Activated CD4-positive, alpha-beta T cell treated with anti-CD3 and anti-CD28 coated beads, Interleukin-2, amount 10 ng/mL, durations not matched to agents 7 days and 5 days (primary cell): ENCODE measurements at regions not wholly inside any gene's neighbourhood (a gene's known extent, or its start where the extent isn't known, plus 50 kb on each side); places are given as distances from the start of the nearest gene placed in this dataset.

ENCODE experiments used
- CTCF ChIA-PET: fragments of 350-600 bp; sonication (Branson Sonifier 250); formaldehyde crosslinking; loops from one replicate; lab custom pipeline; 2021; ENCODE audit warnings: antibody characterized with exemption; lab: Charles Lee
- POLR2A ChIA-PET: fragments of 350-600 bp; sonication (Branson Sonifier 250); formaldehyde crosslinking; loops from one replicate; lab custom pipeline; 2021; ENCODE audit warnings: antibody characterized with exemption; lab: Charles Lee
- DNase-seq: peaks from one replicate; pipeline ENCODE4 v3.0.0-alpha.2; 2020
- H3K27ac Mint-ChIP-seq: one replicate; pipeline ENCODE4 v1.8.0; 2021; ENCODE audit warnings: mild to moderate bottlenecking, moderate library complexity, mixed read lengths
- H3K27me3 Mint-ChIP-seq: one replicate; pipeline ENCODE4 v1.8.0; 2021; ENCODE audit warnings: mixed read lengths
- H3K36me3 Mint-ChIP-seq: one replicate; pipeline ENCODE4 v1.8.0; 2021; ENCODE audit warnings: low read depth, mixed read lengths
- H3K4me1 Mint-ChIP-seq: one replicate; pipeline ENCODE4 v1.8.0; 2021; ENCODE audit warnings: mixed read lengths
- H3K4me3 Mint-ChIP-seq: one replicate; pipeline ENCODE4 v1.8.0; 2021; ENCODE audit warnings: mild to moderate bottlenecking, moderate library complexity, mixed read lengths
- H3K9me3 Mint-ChIP-seq: one replicate; pipeline ENCODE4 v1.8.0; 2021; ENCODE audit warnings: mixed read lengths

DNA sequence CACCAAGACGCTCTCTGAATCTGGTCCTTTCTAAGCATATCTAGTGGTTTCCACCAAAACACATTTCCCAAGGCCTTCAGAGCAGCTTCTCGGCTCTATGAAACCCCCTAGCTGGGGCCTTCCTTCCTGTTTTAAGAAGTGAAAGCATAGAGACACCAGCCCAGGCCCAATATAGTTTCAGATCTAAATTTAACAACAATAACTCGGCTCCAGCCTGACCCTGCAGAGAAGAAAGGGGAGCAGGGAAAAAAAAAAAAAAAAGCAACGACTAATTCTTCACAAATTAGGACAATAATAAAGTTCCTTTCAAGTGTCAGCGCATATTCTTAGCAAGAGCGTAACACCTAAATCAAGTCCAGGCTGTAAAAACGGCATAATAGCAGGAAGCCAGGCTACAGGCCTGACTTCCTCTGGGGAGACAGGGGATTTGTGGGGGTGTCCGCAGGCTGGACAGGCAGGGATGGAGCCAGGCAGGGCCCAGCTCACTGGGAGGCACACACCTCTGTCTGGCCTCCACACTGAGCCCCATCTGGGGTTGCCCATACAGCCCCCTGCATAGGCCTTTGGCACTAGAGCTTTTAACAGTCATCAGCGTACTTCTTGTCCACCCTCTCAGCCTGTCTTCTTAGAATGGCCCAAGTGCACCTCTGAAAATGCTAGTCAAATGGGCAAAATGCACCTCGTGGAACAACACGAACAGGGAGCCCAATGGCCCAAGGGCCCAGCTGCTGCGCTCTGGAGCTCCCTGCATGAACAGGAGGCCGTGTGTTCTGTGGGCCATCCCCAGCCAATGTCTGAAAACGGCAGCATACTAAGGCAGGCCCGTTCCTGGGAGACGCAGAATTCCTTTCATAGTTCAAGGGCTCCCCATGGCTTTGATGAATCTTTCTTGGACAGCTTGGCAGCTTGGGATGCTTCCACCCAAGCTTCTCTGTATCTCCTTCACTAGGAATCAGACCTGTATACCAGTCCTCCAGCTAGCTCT, 772.9 kb downstream of the MED13L start:
- no peak overlapping the region for H3K4me3 Mint-ChIP-seq
- DNase-seq: no peak
- peaks cover 11% of the 10 kb centered on the region for H3K9me3 Mint-ChIP-seq
- no peaks in the 10 kb centered on the region for H3K27me3 Mint-ChIP-seq
- ChIA-PET CTCF (no interaction called here), POLR2A (no interaction called here)
- H3K4me1 Mint-ChIP-seq: peaks cover 7% of the 10 kb centered on the region
- no peaks in the 10 kb centered on the region for H3K36me3 Mint-ChIP-seq
- H3K27ac Mint-ChIP-seq: no peak overlapping the region

DNA sequence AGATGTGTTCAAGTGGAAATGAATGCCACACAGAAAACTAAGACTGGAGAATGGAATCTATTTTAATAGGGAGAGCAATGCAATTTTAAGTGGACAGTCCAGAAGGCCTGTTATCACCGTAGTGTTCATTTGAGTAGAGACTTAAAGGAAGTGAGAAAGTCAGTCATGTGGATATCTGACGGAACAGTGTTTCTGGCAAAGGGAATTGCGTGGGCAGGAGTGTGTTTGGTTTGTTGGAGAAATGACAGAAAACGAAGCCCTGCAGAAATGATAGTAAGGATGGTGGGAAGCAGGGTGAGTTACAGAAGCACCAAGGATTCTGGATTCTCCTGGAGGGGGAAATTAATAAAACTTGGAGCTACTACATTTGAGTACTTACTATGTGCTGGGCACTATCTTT, 776.6 kb downstream of the MED13L start:
- no peaks in the 10 kb centered on the region for H3K36me3 Mint-ChIP-seq
- no peak overlapping the region for H3K27ac Mint-ChIP-seq
- peaks cover 11% of the 10 kb centered on the region for H3K9me3 Mint-ChIP-seq
- DNase-seq: no peak
- ChIA-PET CTCF (no interaction called here), POLR2A (no interaction called here)
- no peaks in the 10 kb centered on the region for H3K27me3 Mint-ChIP-seq
- peaks cover 7% of the 10 kb centered on the region for H3K4me1 Mint-ChIP-seq
- H3K4me3 Mint-ChIP-seq: no peak overlapping the region

DNA sequence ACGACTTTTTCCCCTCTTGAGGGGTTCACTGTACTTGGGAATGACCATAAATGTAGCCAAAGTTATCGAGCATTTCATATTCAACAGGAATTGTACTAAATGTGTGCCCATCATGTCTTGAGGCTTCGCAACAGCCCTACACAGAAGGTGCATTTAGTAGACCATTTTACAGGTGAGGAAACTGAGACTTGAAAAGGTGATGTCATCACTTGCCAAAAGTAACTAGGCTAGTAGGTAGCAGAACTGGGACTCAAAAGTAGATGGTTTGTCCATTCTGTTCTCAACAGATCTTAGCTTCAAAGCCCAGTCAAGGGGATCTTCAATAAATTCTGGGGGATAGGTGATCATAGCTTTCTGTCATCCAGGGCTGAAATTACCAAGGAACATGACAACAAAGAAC, 782.2 kb downstream of the MED13L start:
- no peak for DNase-seq
- Mint-ChIP-seq H3K4me3 (no peak overlapping the region), H3K27ac (no peak overlapping the region), H3K27me3 (no peaks in the 10 kb centered on the region), H3K9me3 (peaks cover 5% of the 10 kb centered on the region), H3K4me1 (no peaks in the 10 kb centered on the region), H3K36me3 (no peaks in the 10 kb centered on the region)
- ChIA-PET POLR2A (no interaction called here), CTCF (no interaction called here)

DNA sequence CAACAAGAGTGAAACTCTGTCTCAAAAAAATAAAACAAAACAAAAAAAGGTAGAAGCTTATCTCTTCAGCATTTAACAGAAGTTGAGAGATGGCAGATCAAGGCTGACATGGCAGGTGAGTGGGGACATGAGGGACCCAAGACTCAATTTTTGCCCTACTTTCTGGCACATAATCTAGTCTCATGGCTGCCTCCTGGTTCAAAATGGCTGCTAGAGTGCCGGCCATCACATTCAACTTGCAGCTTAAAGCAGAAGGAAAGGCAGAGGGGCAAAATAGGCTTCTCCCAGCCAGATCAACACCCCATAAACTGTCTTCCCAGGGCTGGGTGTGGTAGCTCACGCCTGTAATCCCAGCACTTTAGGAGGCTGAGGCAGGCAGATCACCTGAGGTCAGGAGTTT, 784.9 kb downstream of the MED13L start:
- H3K9me3 Mint-ChIP-seq: peaks cover 5% of the 10 kb centered on the region
- ChIA-PET POLR2A (no interaction called here), CTCF (interaction anchor here (0.9 kb wide), 1 partner anchor 55 kb away, joined by 3 read pairs; no protein-coding TSS in a partner anchor)
- no peaks in the 10 kb centered on the region for H3K36me3 Mint-ChIP-seq
- H3K4me1 Mint-ChIP-seq: no peaks in the 10 kb centered on the region
- H3K4me3 Mint-ChIP-seq: no peak overlapping the region
- H3K27me3 Mint-ChIP-seq: no peaks in the 10 kb centered on the region
- no peak overlapping the region for H3K27ac Mint-ChIP-seq
- no peak for DNase-seq

DNA sequence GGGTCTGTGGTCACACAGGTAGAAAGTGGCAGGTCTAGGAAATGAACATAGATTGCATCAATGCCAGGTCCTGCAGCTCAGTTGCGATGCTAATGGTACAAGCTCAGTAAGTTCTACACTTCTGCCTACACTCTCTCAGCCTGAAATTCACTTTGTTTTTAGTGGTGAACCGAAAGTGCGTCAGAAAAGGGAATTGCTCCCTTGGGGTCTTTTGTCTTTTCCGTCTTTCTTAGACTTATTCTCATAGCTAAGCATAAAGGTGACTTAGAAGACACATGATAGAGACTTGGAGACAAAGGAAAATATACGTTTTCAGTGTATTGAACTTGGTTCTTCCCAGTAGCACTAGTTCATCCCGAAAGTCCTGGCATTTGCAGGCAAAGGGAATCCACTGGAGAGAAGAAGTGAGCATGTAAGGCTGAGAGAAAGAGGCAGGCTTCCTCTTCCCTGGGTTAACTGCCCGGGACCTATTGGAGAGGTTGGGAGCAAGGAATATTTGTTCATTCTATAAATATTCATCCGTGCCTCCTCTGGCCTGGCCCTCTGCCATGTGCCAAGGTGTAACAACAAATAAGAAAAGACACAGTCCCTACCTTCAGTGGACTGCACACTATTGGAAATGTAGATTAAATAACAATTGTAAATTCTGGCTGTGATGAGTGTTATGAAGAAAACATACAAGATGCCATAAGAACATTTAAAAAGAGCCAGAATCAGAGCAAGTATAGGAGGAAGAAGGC, 785.8 kb downstream of the MED13L start:
- Mint-ChIP-seq H3K36me3 (no peaks in the 10 kb centered on the region), H3K9me3 (peaks cover 5% of the 10 kb centered on the region), H3K4me3 (no peak overlapping the region), H3K27me3 (no peaks in the 10 kb centered on the region), H3K4me1 (no peaks in the 10 kb centered on the region), H3K27ac (no peak overlapping the region)
- ChIA-PET POLR2A (no interaction called here), CTCF (no interaction called here)
- DNase-seq: no peak

DNA sequence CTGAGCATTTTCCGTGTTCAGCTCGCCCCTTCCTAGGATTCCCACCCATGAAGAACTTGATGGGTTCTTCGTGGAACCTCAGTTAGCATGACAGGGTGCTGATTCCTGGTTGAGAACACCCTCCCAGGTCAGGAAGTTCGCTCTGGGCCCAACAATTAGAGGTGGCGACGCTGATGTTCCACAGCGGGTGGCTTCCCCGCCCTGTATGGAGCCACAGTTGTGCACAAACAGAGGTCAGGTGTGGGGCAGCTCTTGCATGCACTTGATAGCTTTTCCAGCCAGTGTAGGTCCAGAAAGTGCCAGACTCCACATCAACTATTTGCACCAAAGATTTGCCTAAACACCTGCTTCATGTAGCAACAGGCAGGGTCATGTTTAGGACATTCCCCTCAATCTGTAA, 788.2 kb downstream of the MED13L start:
- ChIA-PET CTCF (no interaction called here), POLR2A (no interaction called here)
- Mint-ChIP-seq H3K36me3 (no peaks in the 10 kb centered on the region), H3K27me3 (no peaks in the 10 kb centered on the region), H3K4me1 (no peaks in the 10 kb centered on the region), H3K9me3 (peaks cover 5% of the 10 kb centered on the region), H3K4me3 (no peak overlapping the region), H3K27ac (no peak overlapping the region)
- DNase-seq: no peak

DNA sequence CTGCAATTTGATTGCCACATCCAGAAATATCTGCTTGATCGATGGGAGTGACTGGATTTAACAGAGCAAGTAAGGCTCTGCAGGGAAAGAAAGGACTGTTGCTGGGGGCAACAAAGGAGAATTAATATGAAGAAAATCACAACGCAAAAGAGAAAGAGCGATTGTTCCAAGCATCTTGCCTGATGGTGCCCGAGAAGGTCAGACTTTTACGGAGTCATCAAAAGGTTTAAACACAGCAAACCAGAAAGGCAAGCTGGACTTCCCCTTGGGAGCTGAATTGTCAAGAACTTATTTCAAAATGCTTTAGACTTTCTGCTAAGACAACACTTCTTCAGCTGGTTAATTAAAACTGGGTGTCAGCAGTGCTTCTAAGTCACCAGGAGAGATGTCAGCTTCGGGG, 791.5 kb downstream of the MED13L start:
- H3K4me1 Mint-ChIP-seq: no peaks in the 10 kb centered on the region
- no peak overlapping the region for H3K27ac Mint-ChIP-seq
- H3K9me3 Mint-ChIP-seq: no peaks in the 10 kb centered on the region
- ChIA-PET CTCF (no interaction called here), POLR2A (no interaction called here)
- H3K36me3 Mint-ChIP-seq: no peaks in the 10 kb centered on the region
- H3K27me3 Mint-ChIP-seq: no peaks in the 10 kb centered on the region
- no peak for DNase-seq
- no peak overlapping the region for H3K4me3 Mint-ChIP-seq

DNA sequence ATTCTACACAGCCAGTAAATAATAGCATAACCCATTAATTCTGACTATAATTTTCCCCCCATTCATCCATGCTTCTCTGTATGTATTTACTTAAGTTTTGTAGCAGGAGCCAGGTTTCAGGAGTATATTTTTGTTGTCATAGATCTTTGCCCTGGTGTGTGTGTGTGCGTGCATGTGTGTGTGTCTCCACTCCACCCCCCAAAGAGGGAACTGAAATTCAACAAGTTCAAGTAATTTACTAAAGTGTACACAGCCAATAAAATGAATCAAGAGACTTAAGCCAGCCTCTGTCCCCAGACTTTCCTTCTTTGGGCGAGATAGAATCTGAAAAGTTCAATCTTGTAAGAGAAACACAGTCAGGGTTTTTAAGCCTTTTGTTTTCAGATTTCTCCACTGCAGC, 792.0 kb downstream of the MED13L start:
- POLR2A ChIA-PET: no interaction called here
- H3K9me3 Mint-ChIP-seq: no peaks in the 10 kb centered on the region
- H3K27ac Mint-ChIP-seq: no peak overlapping the region
- no peak overlapping the region for H3K4me3 Mint-ChIP-seq
- no peaks in the 10 kb centered on the region for H3K36me3 Mint-ChIP-seq
- DNase-seq: no peak
- H3K4me1 Mint-ChIP-seq: no peaks in the 10 kb centered on the region
- H3K27me3 Mint-ChIP-seq: no peaks in the 10 kb centered on the region
- CTCF ChIA-PET: no interaction called here

DNA sequence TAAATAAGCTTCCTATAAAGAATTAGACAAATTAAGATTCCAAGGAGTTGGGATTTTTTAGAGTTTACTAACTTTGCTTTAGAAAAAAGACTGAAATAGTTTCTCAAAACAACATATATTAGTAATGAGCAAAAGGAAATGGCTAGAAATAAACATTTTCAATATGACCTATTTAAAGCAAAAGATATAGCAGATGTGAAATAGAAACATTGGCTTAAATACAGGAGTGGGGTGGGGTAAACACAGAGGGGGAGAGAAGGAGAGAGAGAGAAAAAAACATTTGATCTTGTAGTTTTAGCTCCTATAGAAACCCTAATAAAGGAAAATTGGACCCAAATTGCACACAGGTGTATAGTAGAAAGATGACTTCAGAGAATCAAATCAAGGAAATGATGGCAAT, 794.5 kb downstream of the MED13L start:
- no peak for DNase-seq
- CTCF ChIA-PET: no interaction called here
- H3K4me1 Mint-ChIP-seq: no peaks in the 10 kb centered on the region
- H3K36me3 Mint-ChIP-seq: no peaks in the 10 kb centered on the region
- H3K27me3 Mint-ChIP-seq: no peaks in the 10 kb centered on the region
- POLR2A ChIA-PET: no interaction called here
- no peak overlapping the region for H3K27ac Mint-ChIP-seq
- H3K9me3 Mint-ChIP-seq: no peaks in the 10 kb centered on the region
- no peak overlapping the region for H3K4me3 Mint-ChIP-seq

DNA sequence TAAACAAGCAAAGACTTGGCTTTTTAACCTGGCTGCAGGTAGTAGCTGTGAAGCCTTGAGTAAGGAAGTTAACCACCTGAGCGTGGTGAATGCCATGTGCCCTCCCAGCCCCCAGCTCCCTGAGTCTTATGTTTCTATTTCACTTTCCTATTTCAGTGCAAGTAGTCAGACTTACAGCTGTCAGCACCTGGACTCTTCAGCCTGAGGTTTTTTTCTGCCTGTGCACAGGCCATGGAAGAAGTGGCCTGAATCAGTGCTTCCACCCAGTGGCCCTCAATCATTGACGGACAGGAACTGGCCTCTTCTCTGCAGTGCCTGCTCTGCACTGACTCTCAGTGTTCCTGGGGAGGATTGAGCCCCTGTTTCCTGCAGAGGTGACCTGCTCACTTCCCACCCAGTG, 796.4 kb downstream of the MED13L start:
- Mint-ChIP-seq H3K4me1 (no peaks in the 10 kb centered on the region), H3K27me3 (no peaks in the 10 kb centered on the region), H3K9me3 (no peaks in the 10 kb centered on the region), H3K36me3 (no peaks in the 10 kb centered on the region), H3K27ac (no peak overlapping the region), H3K4me3 (no peak overlapping the region)
- ChIA-PET POLR2A (no interaction called here), CTCF (no interaction called here)
- no peak for DNase-seq

DNA sequence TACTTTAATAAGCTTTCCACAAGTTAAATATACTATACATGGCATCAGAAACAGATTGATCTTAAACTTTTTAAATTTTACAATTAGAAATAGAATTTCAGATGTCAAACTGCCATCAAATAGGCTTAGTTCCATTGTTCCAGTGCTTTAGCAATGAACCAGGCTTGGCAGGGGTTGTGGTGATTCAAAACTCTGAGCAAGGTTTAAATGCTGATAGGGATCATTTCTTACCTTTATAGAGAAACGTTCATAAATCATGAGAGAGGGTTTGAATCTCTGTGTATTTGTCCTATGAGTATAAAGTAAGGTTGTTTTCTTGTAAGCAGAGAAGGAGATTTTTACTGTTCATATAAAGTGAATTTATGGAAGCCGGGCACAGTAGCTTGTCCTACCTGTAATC, 794.5 kb upstream of the TBX3 start:
- Mint-ChIP-seq H3K4me1 (no peaks in the 10 kb centered on the region), H3K4me3 (no peak overlapping the region), H3K27me3 (no peaks in the 10 kb centered on the region), H3K27ac (no peak overlapping the region), H3K9me3 (no peaks in the 10 kb centered on the region), H3K36me3 (no peaks in the 10 kb centered on the region)
- ChIA-PET CTCF (no interaction called here), POLR2A (no interaction called here)
- no peak for DNase-seq

DNA sequence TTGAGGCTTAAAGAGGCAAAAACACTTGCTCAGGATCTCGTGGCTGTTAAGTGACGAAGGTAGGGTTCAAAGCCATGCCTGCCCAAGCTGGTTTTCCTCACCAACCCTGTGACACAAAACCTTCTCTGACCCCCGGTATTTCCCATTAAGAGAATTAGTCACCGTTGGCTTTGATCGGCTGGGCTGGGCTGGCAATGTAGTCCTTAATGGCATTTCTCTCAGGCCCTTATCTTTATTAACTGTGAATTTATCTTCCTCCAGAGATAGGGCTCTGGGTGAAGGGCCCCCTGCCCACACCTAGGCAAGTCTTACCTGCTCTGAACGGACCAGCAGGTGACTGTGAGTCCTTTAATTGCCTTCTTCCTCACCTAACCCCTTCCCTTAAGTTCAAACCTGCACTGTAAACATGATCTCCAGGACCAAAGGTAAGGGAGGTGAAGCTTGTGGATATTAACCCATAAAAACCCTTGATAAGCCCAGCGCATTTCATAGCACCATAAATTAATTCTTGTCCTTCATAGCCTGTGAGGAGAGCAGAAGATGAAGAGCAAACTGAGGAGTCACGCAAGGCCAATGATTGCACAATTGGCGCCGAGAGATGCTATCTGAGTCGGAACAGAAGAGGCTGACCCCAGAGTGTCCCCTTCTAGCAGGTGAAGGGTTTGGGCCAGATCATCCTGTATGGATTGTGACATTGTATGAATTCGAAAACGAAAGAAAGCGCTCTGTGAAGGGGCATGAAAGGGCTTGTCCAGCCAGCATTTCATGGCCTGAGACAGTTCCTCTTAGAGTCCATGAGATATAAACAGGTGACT, 790.8 kb upstream of the TBX3 start:
- Mint-ChIP-seq H3K27ac (no peak overlapping the region), H3K4me1 (no peaks in the 10 kb centered on the region), H3K27me3 (no peaks in the 10 kb centered on the region), H3K4me3 (no peak overlapping the region), H3K9me3 (no peaks in the 10 kb centered on the region), H3K36me3 (no peaks in the 10 kb centered on the region)
- ChIA-PET POLR2A (no interaction called here), CTCF (no interaction called here)
- no peak for DNase-seq
